ENCODE measurements at regions not wholly inside any gene's neighbourhood (a gene's known extent, or its start where the extent isn't known, plus 50 kb on each side); places are given as distances from the start of the nearest gene placed in this dataset.
A peak's percentile ranks its signal among the peaks of the same experiment; 100 is the strongest.

GRCh38 chr14:48900565-48900964 is 685.6 kb downstream of the RPS29 start:
- no peak overlapping the region for H3K4me2 ChIP-seq
- H3K4me3 ChIP-seq = no peak overlapping the region
- H3K27ac ChIP-seq = no peak overlapping the region
- TF ChIP-seq Cebpa-rat (IDR thresholded peaks at IDR 0.05) = no peak
- no peaks in the 10 kb centered on the region for H3K36me3 ChIP-seq
- no peaks in the 10 kb centered on the region for H3K27me3 ChIP-seq
- H3K9me3 ChIP-seq = no peaks in the 10 kb centered on the region
- H3K9ac ChIP-seq = no peak overlapping the region
- no peaks in the 10 kb centered on the region for H3K4me1 ChIP-seq
- no peaks in the 10 kb centered on the region for H4K20me1 ChIP-seq

- Histone ChIP-seq H3K27ac (no peak overlapping the region), H3K4me2 (0 out of 2 replicates have a peak overlapping the region, but pooled peaks have one; percentile 16), H3K9ac (no peak overlapping the region), H3K4me1 (peaks cover 15% of the 10 kb centered on the region), H4K20me1 (no peaks in the 10 kb centered on the region), H3K36me3 (no peaks in the 10 kb centered on the region), H3K27me3 (no peaks in the 10 kb centered on the region), H3K9me3 (no peaks in the 10 kb centered on the region), H3K4me3 (no peak overlapping the region)
- TF ChIP-seq Cebpa-rat (IDR thresholded peaks at IDR 0.05) = no peak
Measured at GRCh38 chr14:48890333-48890732, 695.8 kb downstream of the RPS29 start.

- H4K20me1 ChIP-seq = no peaks in the 10 kb centered on the region
- H3K4me1 ChIP-seq = no peaks in the 10 kb centered on the region
- H3K27ac ChIP-seq = no peak overlapping the region
- H3K4me2 ChIP-seq = no peak overlapping the region
- no peaks in the 10 kb centered on the region for H3K9me3 ChIP-seq
- no peaks in the 10 kb centered on the region for H3K36me3 ChIP-seq
- no peak for TF ChIP-seq Cebpa-rat (IDR thresholded peaks at IDR 0.05)
- H3K9ac ChIP-seq = no peak overlapping the region
- H3K27me3 ChIP-seq = no peaks in the 10 kb centered on the region
- no peak overlapping the region for H3K4me3 ChIP-seq
Measured at GRCh38 chr14:48876806-48877340, 709.3 kb downstream of the RPS29 start.

- H3K4me1 ChIP-seq = no peaks in the 10 kb centered on the region
- no peaks in the 10 kb centered on the region for H3K9me3 ChIP-seq
- no peaks in the 10 kb centered on the region for H4K20me1 ChIP-seq
- no peak overlapping the region for H3K27ac ChIP-seq
- no peak for TF ChIP-seq Cebpa-rat (IDR thresholded peaks at IDR 0.05)
- H3K4me2 ChIP-seq = no peak overlapping the region
- no peak overlapping the region for H3K9ac ChIP-seq
- H3K27me3 ChIP-seq = no peaks in the 10 kb centered on the region
- H3K4me3 ChIP-seq = no peak overlapping the region
- H3K36me3 ChIP-seq = no peaks in the 10 kb centered on the region
Measured at GRCh38 chr14:48874711-48875110, 711.5 kb downstream of the RPS29 start.

GRCh38 chr14:48857366-48857765 is 728.8 kb downstream of the RPS29 start:
- H3K4me3 ChIP-seq = no peak overlapping the region
- H3K4me1 ChIP-seq = no peaks in the 10 kb centered on the region
- no peak for TF ChIP-seq Cebpa-rat (IDR thresholded peaks at IDR 0.05)
- H3K36me3 ChIP-seq = no peaks in the 10 kb centered on the region
- no peak overlapping the region for H3K4me2 ChIP-seq
- no peak overlapping the region for H3K27ac ChIP-seq
- H3K27me3 ChIP-seq = no peaks in the 10 kb centered on the region
- H4K20me1 ChIP-seq = no peaks in the 10 kb centered on the region
- no peak overlapping the region for H3K9ac ChIP-seq
- no peaks in the 10 kb centered on the region for H3K9me3 ChIP-seq

- Histone ChIP-seq H4K20me1 (no peaks in the 10 kb centered on the region), H3K4me3 (no peak overlapping the region), H3K27me3 (no peaks in the 10 kb centered on the region), H3K4me2 (no peak overlapping the region), H3K9ac (no peak overlapping the region), H3K9me3 (no peaks in the 10 kb centered on the region), H3K27ac (no peak overlapping the region), H3K4me1 (no peaks in the 10 kb centered on the region), H3K36me3 (no peaks in the 10 kb centered on the region)
- no peak for TF ChIP-seq Cebpa-rat (IDR thresholded peaks at IDR 0.05)
Measured at GRCh38 chr14:48853159-48853558, 733.0 kb downstream of the RPS29 start.

GRCh38 chr14:48849741-48850322 is 736.3 kb downstream of the RPS29 start:
- Histone ChIP-seq H3K27ac (no peak overlapping the region), H3K9me3 (no peaks in the 10 kb centered on the region), H3K4me2 (no peak overlapping the region), H3K9ac (no peak overlapping the region), H3K27me3 (no peaks in the 10 kb centered on the region), H3K36me3 (no peaks in the 10 kb centered on the region), H3K4me1 (no peaks in the 10 kb centered on the region), H3K4me3 (no peak overlapping the region), H4K20me1 (no peaks in the 10 kb centered on the region)
- no peak for TF ChIP-seq Cebpa-rat (IDR thresholded peaks at IDR 0.05)

- no peaks in the 10 kb centered on the region for H3K4me1 ChIP-seq
- H3K27me3 ChIP-seq = no peaks in the 10 kb centered on the region
- H3K9me3 ChIP-seq = no peaks in the 10 kb centered on the region
- no peak overlapping the region for H3K4me3 ChIP-seq
- no peak overlapping the region for H3K9ac ChIP-seq
- H3K27ac ChIP-seq = no peak overlapping the region
- no peak overlapping the region for H3K4me2 ChIP-seq
- no peaks in the 10 kb centered on the region for H4K20me1 ChIP-seq
- TF ChIP-seq Cebpa-rat (IDR thresholded peaks at IDR 0.05) = no peak
- no peaks in the 10 kb centered on the region for H3K36me3 ChIP-seq
Measured at GRCh38 chr14:48842785-48843184, 743.4 kb downstream of the RPS29 start.

- Histone ChIP-seq H3K4me2 (no peak overlapping the region), H3K36me3 (no peaks in the 10 kb centered on the region), H3K4me3 (no peak overlapping the region), H3K27ac (no peak overlapping the region), H3K4me1 (no peaks in the 10 kb centered on the region), H3K9ac (no peak overlapping the region), H3K9me3 (no peaks in the 10 kb centered on the region), H4K20me1 (no peaks in the 10 kb centered on the region), H3K27me3 (no peaks in the 10 kb centered on the region)
- no peak for TF ChIP-seq Cebpa-rat (IDR thresholded peaks at IDR 0.05)
Measured at GRCh38 chr14:48826058-48826457, 760.1 kb downstream of the RPS29 start.

- no peak for TF ChIP-seq Cebpa-rat (IDR thresholded peaks at IDR 0.05)
- Histone ChIP-seq H3K4me1 (no peaks in the 10 kb centered on the region), H3K27ac (no peak overlapping the region), H3K4me2 (no peak overlapping the region), H3K4me3 (no peak overlapping the region), H4K20me1 (no peaks in the 10 kb centered on the region), H3K9me3 (no peaks in the 10 kb centered on the region), H3K27me3 (no peaks in the 10 kb centered on the region), H3K36me3 (no peaks in the 10 kb centered on the region), H3K9ac (no peak overlapping the region)
Measured at GRCh38 chr14:48814562-48814961, 771.6 kb downstream of the RPS29 start.

- no peak overlapping the region for H3K9ac ChIP-seq
- no peaks in the 10 kb centered on the region for H4K20me1 ChIP-seq
- no peaks in the 10 kb centered on the region for H3K36me3 ChIP-seq
- H3K9me3 ChIP-seq = no peaks in the 10 kb centered on the region
- H3K4me3 ChIP-seq = no peak overlapping the region
- H3K27ac ChIP-seq = no peak overlapping the region
- TF ChIP-seq Cebpa-rat (IDR thresholded peaks at IDR 0.05) = no peak
- no peaks in the 10 kb centered on the region for H3K27me3 ChIP-seq
- no peaks in the 10 kb centered on the region for H3K4me1 ChIP-seq
- H3K4me2 ChIP-seq = no peak overlapping the region
Measured at GRCh38 chr14:48805315-48805714, 780.9 kb downstream of the RPS29 start.
